Activated CD4-positive, alpha-beta memory T cell treated with anti-CD3 and anti-CD28 coated beads, Interleukin-2, amount 10 ng/mL, durations not matched to agents 7 days and 5 days (primary cell): ENCODE measurements at regions not wholly inside any gene's neighbourhood (a gene's known extent, or its start where the extent isn't known, plus 50 kb on each side); places are given as distances from the start of the nearest gene placed in this dataset.
"Not testable (repeated sequence)": the region's sequence is repeated elsewhere in the genome, so short reads cannot be mapped to it uniquely, and the experiment has no call there.

Source experiments
- CTCF ChIA-PET: fragments of 350-600 bp; sonication (Branson Sonifier 250); formaldehyde crosslinking; loops from one replicate; lab custom pipeline; 2021; ENCODE audit warnings: antibody characterized with exemption, inconsistent platforms; lab: Charles Lee
- POLR2A ChIA-PET: fragments of 350-600 bp; sonication (Branson Sonifier 250); formaldehyde crosslinking; loops from one replicate; lab custom pipeline; 2021; ENCODE audit warnings: antibody characterized with exemption; lab: Charles Lee
- DNase-seq: peaks from one replicate; pipeline ENCODE4 v3.0.0-alpha.2; 2020
- H3K27ac Mint-ChIP-seq: one replicate; pipeline ENCODE4 v1.8.0; 2021; ENCODE audit warnings: mild to moderate bottlenecking, mixed read lengths
- H3K27me3 Mint-ChIP-seq: one replicate; pipeline ENCODE4 v1.8.0; 2021; ENCODE audit warnings: mixed read lengths
- H3K36me3 Mint-ChIP-seq: one replicate; pipeline ENCODE4 v1.8.0; 2021; ENCODE audit warnings: low read depth, mixed read lengths
- H3K4me1 Mint-ChIP-seq: one replicate; pipeline ENCODE4 v1.8.0; 2021; ENCODE audit warnings: mixed read lengths
- H3K4me3 Mint-ChIP-seq: one replicate; pipeline ENCODE4 v1.8.0; 2021; ENCODE audit warnings: mild to moderate bottlenecking, mixed read lengths
- H3K9me3 Mint-ChIP-seq: one replicate; pipeline ENCODE4 v1.8.0; 2021; ENCODE audit warnings: mixed read lengths

DNA sequence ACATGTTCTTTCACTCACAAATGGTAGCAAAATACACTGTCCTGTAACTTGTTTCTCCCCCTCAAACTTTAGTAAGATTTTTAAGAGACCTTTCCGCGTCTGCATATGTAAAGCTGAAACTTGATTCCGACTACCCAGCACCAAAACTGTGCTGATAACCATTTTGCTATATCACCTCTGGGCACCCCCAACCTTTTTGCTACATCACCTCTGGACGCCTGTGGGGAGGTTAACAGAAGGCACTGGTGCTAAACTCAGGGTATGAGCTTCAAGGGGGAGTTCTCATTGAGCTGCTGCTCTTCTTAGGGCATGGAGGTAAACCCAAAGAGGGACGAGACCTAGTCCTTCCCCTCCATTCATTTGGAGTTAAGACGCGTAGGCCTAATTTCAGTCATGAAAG is 67.6 kb upstream of the NFE2L3 start:
- POLR2A ChIA-PET, result interaction anchor here (0.7 kb wide), 1 partner anchor 109 kb away, joined by 3 read pairs; no protein-coding TSS in a partner anchor
- no peaks in the 10 kb centered on the region for H3K9me3 Mint-ChIP-seq
- peaks cover 1% of the 10 kb centered on the region for H3K4me1 Mint-ChIP-seq
- CTCF ChIA-PET, result interaction anchor here (1.3 to 1.4 kb wide), 2 partner anchors 190 to 280 kb away, joined by 3 to 4 read pairs; no protein-coding TSS in a partner anchor
- H3K36me3 Mint-ChIP-seq, result no peaks in the 10 kb centered on the region
- H3K27me3 Mint-ChIP-seq, result peaks cover 34% of the 10 kb centered on the region
- no peak overlapping the region for H3K4me3 Mint-ChIP-seq
- no peak for DNase-seq
- H3K27ac Mint-ChIP-seq, result no peak overlapping the region

DNA sequence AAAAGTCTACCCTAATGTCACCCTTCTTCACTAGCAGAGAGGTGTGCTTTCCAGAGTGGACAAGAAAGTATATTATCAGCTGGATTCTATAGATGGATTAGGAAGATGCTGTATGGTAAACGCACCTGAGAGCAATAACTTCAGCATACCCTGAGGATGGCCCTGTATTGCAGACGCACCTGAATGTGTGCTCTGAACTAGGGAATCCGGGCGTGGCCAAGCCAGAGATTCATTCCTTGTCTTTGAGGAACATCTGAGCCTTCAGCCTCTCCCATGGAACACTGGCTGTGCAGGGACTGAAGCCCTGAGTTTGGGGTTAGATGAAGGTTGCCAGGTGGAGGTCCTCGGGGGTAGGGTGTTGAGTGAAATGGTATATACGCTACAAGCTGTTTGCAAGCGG is 66.2 kb upstream of the NFE2L3 start:
- no peak overlapping the region for H3K4me3 Mint-ChIP-seq
- ChIA-PET POLR2A (interaction anchor here (1.1 kb wide), 1 partner anchor 107 kb away, joined by 3 read pairs; no protein-coding TSS in a partner anchor), CTCF (no interaction called here)
- DNase-seq, result no peak
- peaks cover under 1% of the 10 kb centered on the region for H3K4me1 Mint-ChIP-seq
- H3K9me3 Mint-ChIP-seq, result no peaks in the 10 kb centered on the region
- no peak overlapping the region for H3K27ac Mint-ChIP-seq
- H3K27me3 Mint-ChIP-seq, result peaks cover 24% of the 10 kb centered on the region
- H3K36me3 Mint-ChIP-seq, result no peaks in the 10 kb centered on the region

- H3K4me3 Mint-ChIP-seq, result no peak overlapping the region
- H3K4me1 Mint-ChIP-seq, result peaks cover 14% of the 10 kb centered on the region
- CTCF ChIA-PET, result interaction anchor here (2.2 to 5.9 kb wide), 2 partner anchors 8 to 278 kb away, joined by 15 to 68 read pairs; no protein-coding TSS in a partner anchor
- H3K36me3 Mint-ChIP-seq, result no peaks in the 10 kb centered on the region
- POLR2A ChIA-PET, result interaction anchor here (0.6 to 6.4 kb wide), 4 partner anchors 100 to 109 kb away, joined by 3 to 112 read pairs (median 7); partner anchors contain the start of genes CBX3 and HNRNPA2B1
- no peaks in the 10 kb centered on the region for H3K9me3 Mint-ChIP-seq
- H3K27me3 Mint-ChIP-seq, result peaks cover 13% of the 10 kb centered on the region
- no peak for DNase-seq
- H3K27ac Mint-ChIP-seq, result no peak overlapping the region
Observed at GRCh38 chr7:26087321-26088091, 64.5 kb upstream of the NFE2L3 start.

- not testable (repeated sequence) for H3K27ac Mint-ChIP-seq, H3K4me3 Mint-ChIP-seq, H3K36me3 Mint-ChIP-seq, H3K27me3 Mint-ChIP-seq, DNase-seq, H3K9me3 Mint-ChIP-seq
- CTCF ChIA-PET, result interaction anchor here (1.0 to 5.9 kb wide), 7 partner anchors 10 to 276 kb away, joined by 3 to 68 read pairs (median 15); partner anchors contain the start of gene HNRNPA2B1
- peaks cover 15% of the 10 kb centered on the region for H3K4me1 Mint-ChIP-seq
- POLR2A ChIA-PET, result interaction anchor here (1.7 to 6.4 kb wide), 3 partner anchors 98 to 107 kb away, joined by 5 to 112 read pairs (median 9); partner anchors contain the start of genes CBX3 and HNRNPA2B1
Observed at GRCh38 chr7:26089469-26089868, 62.5 kb upstream of the NFE2L3 start.

DNA sequence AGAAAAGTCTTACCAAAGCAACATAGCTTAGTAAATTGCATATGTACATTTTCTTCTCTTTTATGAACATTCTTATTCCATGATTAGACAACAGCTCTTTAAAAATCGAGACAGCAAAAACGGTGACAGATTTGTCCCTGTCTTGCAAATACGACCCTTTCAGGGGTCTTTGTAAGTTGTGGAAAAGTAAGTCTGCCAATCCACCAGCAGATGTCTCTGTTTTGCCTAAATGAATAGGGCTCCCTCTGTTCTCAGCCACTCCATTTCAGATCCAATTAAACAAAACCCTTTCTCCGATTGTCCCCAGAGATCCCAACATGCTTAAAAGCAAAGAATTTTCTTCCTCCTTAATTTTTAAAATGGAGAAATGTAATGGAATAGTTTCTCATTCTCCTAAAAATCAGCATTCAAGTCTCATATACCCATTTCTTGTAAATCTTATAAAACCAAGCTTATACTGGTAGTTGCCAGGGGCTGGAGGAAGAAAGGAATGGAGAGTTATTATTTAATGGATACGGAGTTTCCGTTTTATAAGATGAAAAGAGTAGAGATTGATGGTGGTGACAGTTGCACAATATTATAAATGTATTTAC is 61.0 kb upstream of the NFE2L3 start:
- CTCF ChIA-PET, result interaction anchor here (0.5 to 5.9 kb wide), 36 partner anchors 9 to 579 kb away, joined by 3 to 68 read pairs (median 4); partner anchors contain the start of genes HNRNPA2B1 and NFE2L3
- no peak overlapping the region for H3K27ac Mint-ChIP-seq

DNA sequence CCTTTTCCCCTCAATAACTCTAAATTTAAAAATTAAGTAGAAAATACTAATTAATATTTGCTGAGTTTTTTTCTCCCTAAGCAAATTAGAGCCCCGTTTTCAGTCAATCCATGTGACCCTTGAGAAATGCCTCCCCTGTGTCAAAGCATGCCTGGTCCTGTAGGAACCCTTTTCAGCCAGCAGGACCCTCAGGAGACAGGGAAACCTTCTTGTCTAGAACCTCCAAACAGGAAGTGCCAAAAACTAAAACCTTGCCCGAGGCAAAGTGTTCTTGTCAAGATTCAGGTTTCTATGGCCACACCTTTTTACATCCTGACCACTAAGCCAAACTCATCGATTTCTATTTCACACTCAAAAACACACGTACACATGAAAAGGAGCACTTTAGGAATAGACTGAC is 60.1 kb upstream of the NFE2L3 start:
- Mint-ChIP-seq H3K9me3 (no peaks in the 10 kb centered on the region), H3K36me3 (no peaks in the 10 kb centered on the region), H3K27me3 (no peaks in the 10 kb centered on the region), H3K4me1 (peaks cover 22% of the 10 kb centered on the region), H3K27ac (no peak overlapping the region), H3K4me3 (no peak overlapping the region)
- ChIA-PET POLR2A (interaction anchor here (1.3 to 6.4 kb wide), 4 partner anchors 89 to 112 kb away, joined by 4 to 112 read pairs (median 9); partner anchors contain the start of genes CBX3 and HNRNPA2B1), CTCF (interaction anchor here (0.9 to 5.9 kb wide), 13 partner anchors 12 to 278 kb away, joined by 3 to 68 read pairs (median 9); partner anchors contain the start of genes HNRNPA2B1 and NFE2L3)
- no peak for DNase-seq

More for the DNA sequence above, 61.0 kb upstream of the NFE2L3 start:
- no peaks in the 10 kb centered on the region for H3K36me3 Mint-ChIP-seq
- DNase-seq, result no peak
- H3K4me1 Mint-ChIP-seq, result peaks cover 15% of the 10 kb centered on the region
- no peaks in the 10 kb centered on the region for H3K9me3 Mint-ChIP-seq
- POLR2A ChIA-PET, result interaction anchor here (1.4 to 6.4 kb wide), 4 partner anchors 61 to 105 kb away, joined by 4 to 112 read pairs (median 10); partner anchors contain the start of genes CBX3, HNRNPA2B1 and NFE2L3
- no peak overlapping the region for H3K4me3 Mint-ChIP-seq
- H3K27me3 Mint-ChIP-seq, result no peaks in the 10 kb centered on the region

DNA sequence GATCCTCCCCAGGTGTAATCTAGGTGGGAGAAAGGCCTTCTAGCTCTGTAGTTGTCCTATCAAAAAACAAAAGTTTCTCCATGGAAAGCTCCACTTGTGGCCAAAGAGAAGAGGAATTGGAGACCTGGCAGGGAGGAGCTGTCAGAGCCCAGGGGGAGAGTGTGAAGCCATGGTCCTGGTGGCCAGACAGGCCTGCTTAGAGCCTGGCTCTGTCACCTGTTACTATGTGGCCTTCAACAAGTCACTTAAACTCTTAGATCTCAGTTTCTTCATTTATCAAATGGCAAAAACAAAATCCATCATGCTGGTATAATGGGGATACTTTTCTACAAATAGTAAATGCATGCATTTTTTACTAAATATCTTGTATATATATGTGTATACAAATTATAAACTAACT is 59.0 kb upstream of the NFE2L3 start:
- H3K4me1 Mint-ChIP-seq, result peaks cover 32% of the 10 kb centered on the region
- H3K36me3 Mint-ChIP-seq, result no peaks in the 10 kb centered on the region
- no peak overlapping the region for H3K27ac Mint-ChIP-seq
- no peaks in the 10 kb centered on the region for H3K9me3 Mint-ChIP-seq
- no peak overlapping the region for H3K4me3 Mint-ChIP-seq
- no peak for DNase-seq
- POLR2A ChIA-PET, result interaction anchor here (0.9 to 6.4 kb wide), 2 partner anchors 13 to 103 kb away, joined by 3 to 112 read pairs; partner anchors contain the start of genes CBX3 and HNRNPA2B1
- CTCF ChIA-PET, result interaction anchor here (1.0 to 5.9 kb wide), 7 partner anchors 11 to 272 kb away, joined by 3 to 68 read pairs (median 9); partner anchors contain the start of gene NFE2L3
- H3K27me3 Mint-ChIP-seq, result no peaks in the 10 kb centered on the region

DNA sequence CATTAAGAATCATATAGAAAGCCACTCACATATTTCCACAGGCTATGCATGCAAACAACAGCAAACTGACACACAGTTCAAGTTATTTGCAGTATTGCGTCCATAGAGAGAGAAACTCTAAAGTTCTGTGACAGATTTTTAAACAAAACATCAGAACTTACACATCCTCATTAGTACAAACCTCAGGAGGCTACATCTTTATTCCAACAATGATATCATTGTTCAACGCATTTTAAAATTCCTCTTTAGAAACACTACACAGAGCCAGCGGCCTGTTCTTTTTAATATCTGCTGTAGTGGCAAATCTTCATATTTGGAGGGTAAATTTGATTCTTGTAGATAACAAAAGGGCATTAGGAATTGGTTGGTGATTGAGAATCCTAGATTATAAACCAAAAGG is 55.9 kb upstream of the NFE2L3 start:
- ChIA-PET POLR2A (no interaction called here), CTCF (no interaction called here)
- no peak for DNase-seq
- Mint-ChIP-seq H3K27me3 (no peaks in the 10 kb centered on the region), H3K36me3 (no peaks in the 10 kb centered on the region), H3K27ac (no peak overlapping the region), H3K4me1 (peaks cover 31% of the 10 kb centered on the region), H3K9me3 (no peaks in the 10 kb centered on the region), H3K4me3 (no peak overlapping the region)

- H3K27ac Mint-ChIP-seq, result peak overlapping the region; percentile 61
Observed at GRCh38 chr7:26097837-26098668, 53.9 kb upstream of the NFE2L3 start.

GRCh38 chr7:26099236-26099635 is 52.8 kb upstream of the NFE2L3 start:
- ChIA-PET CTCF (interaction anchor here (0.6 to 0.7 kb wide), 2 partner anchors 56 to 68 kb away, joined by 3 read pairs; no protein-coding TSS in a partner anchor), POLR2A (interaction anchor here (1.2 kb wide), 1 partner anchor 194 kb away, joined by 3 read pairs; no protein-coding TSS in a partner anchor)
- Mint-ChIP-seq H3K27me3 (no peaks in the 10 kb centered on the region), H3K36me3 (no peaks in the 10 kb centered on the region), H3K27ac (no peak overlapping the region), H3K4me3 (no peak overlapping the region), H3K9me3 (no peaks in the 10 kb centered on the region), H3K4me1 (peaks cover 27% of the 10 kb centered on the region)
- no peak for DNase-seq

More at GRCh38 chr7:26097837-26098668, 53.9 kb upstream of the NFE2L3 start:
- Mint-ChIP-seq H3K4me1 (peaks cover 27% of the 10 kb centered on the region), H3K9me3 (no peaks in the 10 kb centered on the region), H3K27me3 (no peaks in the 10 kb centered on the region), H3K36me3 (no peaks in the 10 kb centered on the region), H3K4me3 (no peak overlapping the region)
- POLR2A ChIA-PET, result interaction anchor here (0.9 to 1.2 kb wide), 3 partner anchors 99 to 195 kb away, joined by 3 read pairs; no protein-coding TSS in a partner anchor
- CTCF ChIA-PET, result interaction anchor here (0.7 to 1.3 kb wide), 4 partner anchors 20 to 272 kb away, joined by 4 to 5 read pairs (median 4); no protein-coding TSS in a partner anchor
- DNase-seq, result no peak

DNA sequence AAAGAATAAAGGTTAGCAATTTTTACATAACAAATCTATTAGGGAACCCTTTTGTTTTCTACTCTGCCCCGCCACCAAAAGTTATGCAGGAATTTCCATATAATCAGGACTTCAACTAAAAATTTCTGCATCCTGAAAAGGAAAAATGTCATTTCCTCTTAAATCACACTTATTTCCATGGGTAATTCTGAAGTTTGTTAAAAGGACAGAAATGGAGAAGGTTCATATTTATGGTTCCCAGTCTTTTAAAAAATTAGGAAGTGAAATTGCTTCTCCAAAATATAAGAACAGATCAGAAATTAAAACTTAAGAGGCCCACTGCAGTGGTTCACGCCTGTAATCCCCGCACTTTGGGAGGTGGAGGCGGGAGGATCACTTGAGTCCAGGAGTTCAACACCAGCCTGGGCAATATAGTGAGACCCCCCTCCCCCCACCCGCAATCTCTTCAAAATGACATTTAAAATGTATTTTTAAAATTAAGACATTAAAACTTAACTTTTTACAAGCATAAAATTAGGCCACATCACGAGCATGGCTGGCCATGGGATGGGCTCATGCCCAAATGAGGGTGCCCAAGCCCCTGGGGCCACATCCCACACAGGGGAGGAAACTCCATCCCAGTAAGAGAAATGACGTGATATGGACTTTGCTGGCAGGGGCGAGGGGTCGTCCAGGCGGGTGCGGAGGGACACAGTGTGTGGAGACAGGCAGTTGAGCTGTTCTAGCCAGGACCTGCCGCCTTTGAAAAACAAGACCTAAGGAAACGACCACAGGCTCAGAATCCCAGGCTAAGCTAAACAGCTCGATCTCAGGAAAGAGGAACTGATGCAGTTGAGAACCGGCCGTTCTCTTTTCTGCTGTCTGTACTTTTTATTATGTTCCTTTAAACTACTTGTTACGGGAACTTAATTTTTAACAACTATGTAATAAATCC is 51.3 kb upstream of the NFE2L3 start:
- Mint-ChIP-seq H3K9me3 (no peaks in the 10 kb centered on the region), H3K36me3 (no peaks in the 10 kb centered on the region), H3K4me1 (peaks cover 27% of the 10 kb centered on the region), H3K27ac (no peak overlapping the region), H3K27me3 (no peaks in the 10 kb centered on the region), H3K4me3 (no peak overlapping the region)
- ChIA-PET CTCF (interaction anchor here (1.4 kb wide), 1 partner anchor 10 kb away, joined by 7 read pairs; no protein-coding TSS in a partner anchor), POLR2A (no interaction called here)
- no peak for DNase-seq
